Uterus (tissue), 2 donors: ENCODE measurements at regions not wholly inside any gene's neighbourhood (a gene's known extent, or its start where the extent isn't known, plus 50 kb on each side); places are given as distances from the start of the nearest gene placed in this dataset.

Source experiments
- CTCF ChIP-seq, 4 experiments: fragments of 200-600 bp in 2 of 4; fragments of 450-650 bp in 2 of 4; sonication (generic) in 2 of 4; IDR thresholded peaks; one replicate each; pipeline ENCODE4 v1.5.1; 2016 to 2019; ENCODE audit warnings: antibody characterized with exemption in 4 of 4, mild to moderate bottlenecking in 2 of 4, moderate library complexity in 1 of 4
- POLR2A ChIP-seq, 2 donors: fragments of 450-650 bp; IDR thresholded peaks; one replicate each; pipeline ENCODE4 v1.6.1; 2016; ENCODE audit warnings: antibody characterized with exemption in 2 of 2, mild to moderate bottlenecking in 1 of 2, moderate library complexity in 1 of 2

GRCh38 chr14:45332360-45332988, 79.5 kb upstream of the MIS18BP1 start:
- TF ChIP-seq CTCF (IDR thresholded peaks at IDR 0.05) (no peak), POLR2A (IDR thresholded peaks at IDR 0.05) (no peak)
